CD4-positive, alpha-beta T cell treated with Interleukin-21 for 1 hour (primary cell): ENCODE measurements at regions not wholly inside any gene's neighbourhood (a gene's known extent, or its start where the extent isn't known, plus 50 kb on each side); places are given as distances from the start of the nearest gene placed in this dataset.

Experiments used
- DNase-seq: peaks from one replicate; pipeline ENCODE4 v3.0.0-alpha.2; 2020

DNA sequence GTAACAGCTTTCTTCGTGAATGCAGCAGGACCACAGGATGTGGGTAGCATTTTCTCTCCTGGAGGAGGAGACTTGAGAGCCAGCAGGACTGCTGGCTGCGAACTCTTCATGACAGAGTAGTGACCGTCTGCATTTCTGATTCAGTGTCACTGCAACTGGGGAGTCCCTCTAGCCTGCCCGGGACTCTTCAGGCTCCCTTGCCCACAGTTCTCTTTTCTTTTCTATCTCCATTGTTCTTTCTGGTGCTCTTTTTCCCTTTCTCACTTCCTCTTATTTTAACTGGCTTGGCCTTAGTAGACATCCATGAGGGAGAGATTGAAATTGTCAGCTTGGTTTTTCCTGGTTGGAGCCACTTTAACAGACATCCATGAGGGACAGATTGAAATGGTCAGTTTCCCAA is 49.9 kb upstream of the P2RY1 start:
- DNase-seq, result no peak
